ENCODE measurements at regions not wholly inside any gene's neighbourhood (a gene's known extent, or its start where the extent isn't known, plus 50 kb on each side); places are given as distances from the start of the nearest gene placed in this dataset.

DNA sequence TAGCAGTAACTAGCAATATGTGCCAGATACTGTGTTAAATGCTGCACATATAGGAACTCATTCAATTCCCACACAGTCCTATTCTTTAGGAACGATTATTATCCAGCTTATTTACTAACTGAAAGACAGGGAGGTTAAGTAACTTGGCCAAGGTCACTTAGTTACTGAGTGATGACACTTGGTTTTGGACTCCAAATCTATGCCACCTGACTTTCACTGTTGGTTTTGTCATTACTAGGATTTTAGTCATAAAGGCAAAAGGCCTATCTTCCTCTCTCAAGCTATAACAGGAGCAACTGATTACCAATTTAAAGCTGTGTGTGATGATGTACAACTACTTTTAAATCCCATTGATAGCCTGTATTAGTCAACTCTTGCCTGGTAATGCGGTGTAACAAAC lies 138.9 kb upstream of the STX18 start:
- no peaks in the 10 kb centered on the region for H3K79me2 ChIP-seq (ENCODE audit: insufficient read depth)
- no peak overlapping the region for H3K4me3 ChIP-seq (ENCODE audit: low read depth in 2 of 2, low read length in 1 of 2)
- H3F3A ChIP-seq (replicated peaks; ENCODE audit: insufficient read depth), result no peaks in the 10 kb centered on the region
- H3K9ac ChIP-seq, result no peak overlapping the region
- POLR2A ChIA-PET, result no interaction called here
- H3K4me1 ChIP-seq (ENCODE audit: control insufficient read depth in 1 of 2, insufficient read depth in 2 of 2, low read depth in 1 of 2, low read length in 1 of 2), result no peaks in the 10 kb centered on the region
- H3K4me2 ChIP-seq, result no peak overlapping the region
- H3K9me2 ChIP-seq, result no peaks in the 10 kb centered on the region
- TF ChIP-seq, protein P1, sequence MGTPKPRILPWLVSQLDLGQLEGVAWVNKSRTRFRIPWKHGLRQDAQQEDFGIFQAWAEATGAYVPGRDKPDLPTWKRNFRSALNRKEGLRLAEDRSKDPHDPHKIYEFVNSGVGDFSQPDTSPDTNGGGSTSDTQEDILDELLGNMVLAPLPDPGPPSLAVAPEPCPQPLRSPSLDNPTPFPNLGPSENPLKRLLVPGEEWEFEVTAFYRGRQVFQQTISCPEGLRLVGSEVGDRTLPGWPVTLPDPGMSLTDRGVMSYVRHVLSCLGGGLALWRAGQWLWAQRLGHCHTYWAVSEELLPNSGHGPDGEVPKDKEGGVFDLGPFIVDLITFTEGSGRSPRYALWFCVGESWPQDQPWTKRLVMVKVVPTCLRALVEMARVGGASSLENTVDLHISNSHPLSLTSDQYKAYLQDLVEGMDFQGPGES (IDR thresholded peaks at IDR 0.05; ENCODE audit: low read depth, low read length), result no peak
- TF ChIP-seq MXI1 (IDR thresholded peaks at IDR 0.05; ENCODE audit: low read depth, low read length), result no peak
- TF ChIP-seq, protein P2, sequence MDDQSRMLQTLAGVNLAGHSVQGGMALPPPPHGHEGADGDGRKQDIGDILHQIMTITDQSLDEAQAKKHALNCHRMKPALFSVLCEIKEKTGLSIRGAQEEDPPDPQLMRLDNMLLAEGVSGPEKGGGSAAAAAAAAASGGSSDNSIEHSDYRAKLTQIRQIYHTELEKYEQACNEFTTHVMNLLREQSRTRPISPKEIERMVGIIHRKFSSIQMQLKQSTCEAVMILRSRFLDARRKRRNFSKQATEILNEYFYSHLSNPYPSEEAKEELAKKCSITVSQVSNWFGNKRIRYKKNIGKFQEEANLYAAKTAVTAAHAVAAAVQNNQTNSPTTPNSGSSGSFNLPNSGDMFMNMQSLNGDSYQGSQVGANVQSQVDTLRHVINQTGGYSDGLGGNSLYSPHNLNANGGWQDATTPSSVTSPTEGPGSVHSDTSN (IDR thresholded peaks at IDR 0.05), result no peak
- TF ChIP-seq, protein P3, sequence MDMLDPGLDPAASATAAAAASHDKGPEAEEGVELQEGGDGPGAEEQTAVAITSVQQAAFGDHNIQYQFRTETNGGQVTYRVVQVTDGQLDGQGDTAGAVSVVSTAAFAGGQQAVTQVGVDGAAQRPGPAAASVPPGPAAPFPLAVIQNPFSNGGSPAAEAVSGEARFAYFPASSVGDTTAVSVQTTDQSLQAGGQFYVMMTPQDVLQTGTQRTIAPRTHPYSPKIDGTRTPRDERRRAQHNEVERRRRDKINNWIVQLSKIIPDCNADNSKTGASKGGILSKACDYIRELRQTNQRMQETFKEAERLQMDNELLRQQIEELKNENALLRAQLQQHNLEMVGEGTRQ (IDR thresholded peaks at IDR 0.05; ENCODE audit: borderline replicate concordance, low read depth, low read length), result no peak
- TF ChIP-seq TEAD4 (IDR thresholded peaks at IDR 0.05; ENCODE audit: borderline replicate concordance, insufficient read depth), result no peak
- TF ChIP-seq, protein P4, sequence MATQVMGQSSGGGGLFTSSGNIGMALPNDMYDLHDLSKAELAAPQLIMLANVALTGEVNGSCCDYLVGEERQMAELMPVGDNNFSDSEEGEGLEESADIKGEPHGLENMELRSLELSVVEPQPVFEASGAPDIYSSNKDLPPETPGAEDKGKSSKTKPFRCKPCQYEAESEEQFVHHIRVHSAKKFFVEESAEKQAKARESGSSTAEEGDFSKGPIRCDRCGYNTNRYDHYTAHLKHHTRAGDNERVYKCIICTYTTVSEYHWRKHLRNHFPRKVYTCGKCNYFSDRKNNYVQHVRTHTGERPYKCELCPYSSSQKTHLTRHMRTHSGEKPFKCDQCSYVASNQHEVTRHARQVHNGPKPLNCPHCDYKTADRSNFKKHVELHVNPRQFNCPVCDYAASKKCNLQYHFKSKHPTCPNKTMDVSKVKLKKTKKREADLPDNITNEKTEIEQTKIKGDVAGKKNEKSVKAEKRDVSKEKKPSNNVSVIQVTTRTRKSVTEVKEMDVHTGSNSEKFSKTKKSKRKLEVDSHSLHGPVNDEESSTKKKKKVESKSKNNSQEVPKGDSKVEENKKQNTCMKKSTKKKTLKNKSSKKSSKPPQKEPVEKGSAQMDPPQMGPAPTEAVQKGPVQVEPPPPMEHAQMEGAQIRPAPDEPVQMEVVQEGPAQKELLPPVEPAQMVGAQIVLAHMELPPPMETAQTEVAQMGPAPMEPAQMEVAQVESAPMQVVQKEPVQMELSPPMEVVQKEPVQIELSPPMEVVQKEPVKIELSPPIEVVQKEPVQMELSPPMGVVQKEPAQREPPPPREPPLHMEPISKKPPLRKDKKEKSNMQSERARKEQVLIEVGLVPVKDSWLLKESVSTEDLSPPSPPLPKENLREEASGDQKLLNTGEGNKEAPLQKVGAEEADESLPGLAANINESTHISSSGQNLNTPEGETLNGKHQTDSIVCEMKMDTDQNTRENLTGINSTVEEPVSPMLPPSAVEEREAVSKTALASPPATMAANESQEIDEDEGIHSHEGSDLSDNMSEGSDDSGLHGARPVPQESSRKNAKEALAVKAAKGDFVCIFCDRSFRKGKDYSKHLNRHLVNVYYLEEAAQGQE (IDR thresholded peaks at IDR 0.05; ENCODE audit: low read depth, low read length), result no peak
- TF ChIP-seq FOSL2 (IDR thresholded peaks at IDR 0.05; ENCODE audit: borderline replicate concordance, low read depth), result no peak
- TF ChIP-seq, protein P5, sequence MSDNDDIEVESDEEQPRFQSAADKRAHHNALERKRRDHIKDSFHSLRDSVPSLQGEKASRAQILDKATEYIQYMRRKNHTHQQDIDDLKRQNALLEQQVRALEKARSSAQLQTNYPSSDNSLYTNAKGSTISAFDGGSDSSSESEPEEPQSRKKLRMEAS (IDR thresholded peaks at IDR 0.05; ENCODE audit: low read depth), result no peak
- no peak for TF ChIP-seq TCF12 (IDR thresholded peaks at IDR 0.05)
- TF ChIP-seq, protein P6, sequence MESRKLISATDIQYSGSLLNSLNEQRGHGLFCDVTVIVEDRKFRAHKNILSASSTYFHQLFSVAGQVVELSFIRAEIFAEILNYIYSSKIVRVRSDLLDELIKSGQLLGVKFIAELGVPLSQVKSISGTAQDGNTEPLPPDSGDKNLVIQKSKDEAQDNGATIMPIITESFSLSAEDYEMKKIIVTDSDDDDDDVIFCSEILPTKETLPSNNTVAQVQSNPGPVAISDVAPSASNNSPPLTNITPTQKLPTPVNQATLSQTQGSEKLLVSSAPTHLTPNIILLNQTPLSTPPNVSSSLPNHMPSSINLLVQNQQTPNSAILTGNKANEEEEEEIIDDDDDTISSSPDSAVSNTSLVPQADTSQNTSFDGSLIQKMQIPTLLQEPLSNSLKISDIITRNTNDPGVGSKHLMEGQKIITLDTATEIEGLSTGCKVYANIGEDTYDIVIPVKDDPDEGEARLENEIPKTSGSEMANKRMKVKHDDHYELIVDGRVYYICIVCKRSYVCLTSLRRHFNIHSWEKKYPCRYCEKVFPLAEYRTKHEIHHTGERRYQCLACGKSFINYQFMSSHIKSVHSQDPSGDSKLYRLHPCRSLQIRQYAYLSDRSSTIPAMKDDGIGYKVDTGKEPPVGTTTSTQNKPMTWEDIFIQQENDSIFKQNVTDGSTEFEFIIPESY (IDR thresholded peaks at IDR 0.05; ENCODE audit: borderline replicate concordance, low read depth), result no peak
- no peak for TF ChIP-seq MEF2A (IDR thresholded peaks at IDR 0.05; ENCODE audit: borderline replicate concordance, low read depth)
- TF ChIP-seq SIN3A (IDR thresholded peaks at IDR 0.05; ENCODE audit: borderline replicate concordance, low read depth, low read length), result no peak
- no peak for TF ChIP-seq NRF1 (IDR thresholded peaks at IDR 0.05; ENCODE audit: low read depth, low read length)
- TF ChIP-seq FOXJ3 (CRISPR knock-in tag; IDR thresholded peaks at IDR 0.05), result no peak
- H3K36me3 ChIP-seq (replicated peaks in 1 of 2; ENCODE audit: control insufficient read depth in 1 of 2, insufficient read depth in 2 of 2, low read length in 1 of 2), result no peaks in the 10 kb centered on the region
- WGBS (ENCODE audit: low lambda C conversion rate), result 62% methylated on average over 2 of the region's 2 CpGs
- H3K9me3 ChIP-seq, result no peaks in the 10 kb centered on the region
- no peaks in the 10 kb centered on the region for H3K27me3 ChIP-seq (ENCODE audit: insufficient read depth)
- CTCF ChIA-PET, result interaction anchor here (0.9 to 2.1 kb wide), 2 partner anchors 7 to 199 kb away, joined by 3 to 6 read pairs; no protein-coding TSS in a partner anchor
- no peak overlapping the region for H2AFZ ChIP-seq (ENCODE audit: low read depth)
- no peak overlapping the region for H3K27ac ChIP-seq (ENCODE audit: low read depth in 2 of 2, low read length in 1 of 2)
- no peak for DNase-seq
- H4K20me1 ChIP-seq (ENCODE audit: insufficient read depth), result no peaks in the 10 kb centered on the region

Measured in SK-N-SH (cell line).